ENCODE measurements at regions not wholly inside any gene's neighbourhood (a gene's known extent, or its start where the extent isn't known, plus 50 kb on each side); places are given as distances from the start of the nearest gene placed in this dataset.

GRCh38 chr11:91854780-91855179 lies 369.8 kb upstream of the FAT3 start:
- DNase-seq: no peak

GRCh38 chr11:91854171-91854570 lies 370.4 kb upstream of the FAT3 start:
- DNase-seq: no peak

- DNase-seq: no peak
These were observed 372.7 kb upstream of the FAT3 start for GRCh38 chr11:91851908-91852307.

- DNase-seq: no peak
These were observed 373.9 kb upstream of the FAT3 start for GRCh38 chr11:91850533-91851275.

- DNase-seq: no peak
These were observed 374.6 kb upstream of the FAT3 start for GRCh38 chr11:91850021-91850420.

- no peak for DNase-seq
These were observed 378.0 kb upstream of the FAT3 start for GRCh38 chr11:91846649-91847048.

GRCh38 chr11:91846002-91846401 lies 378.6 kb upstream of the FAT3 start:
- DNase-seq: no peak

GRCh38 chr11:91840640-91841240 lies 383.9 kb upstream of the FAT3 start:
- no peak for DNase-seq

- no peak for DNase-seq
These were observed 386.9 kb upstream of the FAT3 start for GRCh38 chr11:91837411-91838330.

GRCh38 chr11:91835051-91835560 lies 389.5 kb upstream of the FAT3 start:
- DNase-seq: no peak

- no peak for DNase-seq
These were observed 395.7 kb upstream of the FAT3 start for GRCh38 chr11:91828901-91829300.

- no peak for DNase-seq
These were observed 398.8 kb upstream of the FAT3 start for GRCh38 chr11:91825777-91826176.

GRCh38 chr11:91823252-91823830 lies 401.3 kb upstream of the FAT3 start:
- no peak for DNase-seq

- DNase-seq: no peak
These were observed 401.8 kb upstream of the FAT3 start for GRCh38 chr11:91822805-91823204.

GRCh38 chr11:91820709-91821108 lies 403.9 kb upstream of the FAT3 start:
- no peak for DNase-seq

GRCh38 chr11:91819777-91820176 lies 404.8 kb upstream of the FAT3 start:
- DNase-seq: no peak

- no peak for DNase-seq
These were observed 405.4 kb upstream of the FAT3 start for GRCh38 chr11:91819195-91819594.

GRCh38 chr11:91817996-91818395 lies 406.6 kb upstream of the FAT3 start:
- no peak for DNase-seq

- no peak for DNase-seq
These were observed 411.4 kb upstream of the FAT3 start for GRCh38 chr11:91813263-91813662.

- no peak for DNase-seq
These were observed 413.7 kb upstream of the FAT3 start for GRCh38 chr11:91810871-91811270.

- no peak for DNase-seq
These were observed 419.3 kb upstream of the FAT3 start for GRCh38 chr11:91805293-91805692.

- DNase-seq: no peak
These were observed 420.6 kb upstream of the FAT3 start for GRCh38 chr11:91804042-91804441.

GRCh38 chr11:91802475-91802874 lies 422.1 kb upstream of the FAT3 start:
- no peak for DNase-seq
